GM12873 (cell line): ENCODE measurements at regions not wholly inside any gene's neighbourhood (a gene's known extent, or its start where the extent isn't known, plus 50 kb on each side); places are given as distances from the start of the nearest gene placed in this dataset.

Experiments
- TF ChIP-seq, protein P1 (sequence below): IDR thresholded peaks from 2 replicates; pipeline ENCODE4 v1.5.1; 2012; ENCODE audit warnings: low read depth, mild to moderate bottlenecking, moderate library complexity, low read length, control low read depth; ENCODE audit not compliant: insufficient read depth; ENCODE audit errors: missing control alignments

DNA sequence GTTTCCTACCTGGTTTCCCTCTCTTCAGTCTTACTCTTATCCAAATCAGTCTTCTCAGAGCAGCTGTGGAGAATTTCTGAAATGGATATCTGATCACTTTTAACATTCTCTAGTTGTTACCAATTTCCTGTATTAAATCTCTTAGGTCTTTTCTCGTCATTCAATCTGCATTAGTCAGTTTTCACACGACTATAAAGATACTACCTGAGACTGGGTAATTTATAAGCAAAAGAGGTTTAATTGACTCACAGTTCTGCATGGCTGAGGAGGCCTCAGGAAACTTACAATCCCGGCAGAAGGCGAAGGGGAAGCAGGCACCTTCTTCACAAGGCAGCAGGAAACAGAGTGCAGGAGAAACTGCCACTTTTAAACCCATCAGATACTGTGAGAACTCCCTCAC is 444.8 kb downstream of the GATA3 start:
- TF ChIP-seq, protein P1, sequence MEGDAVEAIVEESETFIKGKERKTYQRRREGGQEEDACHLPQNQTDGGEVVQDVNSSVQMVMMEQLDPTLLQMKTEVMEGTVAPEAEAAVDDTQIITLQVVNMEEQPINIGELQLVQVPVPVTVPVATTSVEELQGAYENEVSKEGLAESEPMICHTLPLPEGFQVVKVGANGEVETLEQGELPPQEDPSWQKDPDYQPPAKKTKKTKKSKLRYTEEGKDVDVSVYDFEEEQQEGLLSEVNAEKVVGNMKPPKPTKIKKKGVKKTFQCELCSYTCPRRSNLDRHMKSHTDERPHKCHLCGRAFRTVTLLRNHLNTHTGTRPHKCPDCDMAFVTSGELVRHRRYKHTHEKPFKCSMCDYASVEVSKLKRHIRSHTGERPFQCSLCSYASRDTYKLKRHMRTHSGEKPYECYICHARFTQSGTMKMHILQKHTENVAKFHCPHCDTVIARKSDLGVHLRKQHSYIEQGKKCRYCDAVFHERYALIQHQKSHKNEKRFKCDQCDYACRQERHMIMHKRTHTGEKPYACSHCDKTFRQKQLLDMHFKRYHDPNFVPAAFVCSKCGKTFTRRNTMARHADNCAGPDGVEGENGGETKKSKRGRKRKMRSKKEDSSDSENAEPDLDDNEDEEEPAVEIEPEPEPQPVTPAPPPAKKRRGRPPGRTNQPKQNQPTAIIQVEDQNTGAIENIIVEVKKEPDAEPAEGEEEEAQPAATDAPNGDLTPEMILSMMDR: no peak

DNA sequence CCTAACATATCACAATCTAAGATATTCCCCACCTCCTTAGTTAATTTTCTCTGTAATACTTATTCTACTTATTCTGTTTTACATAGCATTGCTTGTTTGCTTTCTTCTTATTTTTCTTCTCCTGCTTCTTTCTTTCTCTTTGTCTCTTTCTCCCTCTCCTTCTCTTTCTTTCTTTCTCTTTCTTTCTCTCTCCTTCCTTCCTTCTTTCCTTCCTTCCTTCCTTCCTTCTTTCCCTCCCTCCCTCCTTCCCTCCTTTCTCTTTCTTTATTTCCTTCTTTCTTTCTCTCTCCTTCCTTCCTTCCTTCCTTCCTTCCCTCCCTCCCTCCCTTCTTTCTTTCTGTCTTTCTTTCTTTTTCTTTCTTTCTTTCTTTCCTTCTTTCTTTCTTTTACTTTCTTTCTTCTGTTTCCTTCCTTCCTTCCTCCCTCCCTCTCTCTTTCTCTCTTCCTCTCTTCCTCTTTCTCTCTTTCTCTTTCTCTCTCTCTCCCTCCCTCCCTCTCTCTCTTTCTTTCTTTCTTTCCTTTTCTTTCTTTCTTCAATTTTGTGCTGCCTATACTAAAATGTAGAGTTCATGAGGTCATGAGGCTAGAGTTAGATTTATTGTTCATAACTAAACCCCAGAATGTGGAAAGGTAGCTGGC is 445.4 kb downstream of the GATA3 start:
- TF ChIP-seq, protein P1: no peak

DNA sequence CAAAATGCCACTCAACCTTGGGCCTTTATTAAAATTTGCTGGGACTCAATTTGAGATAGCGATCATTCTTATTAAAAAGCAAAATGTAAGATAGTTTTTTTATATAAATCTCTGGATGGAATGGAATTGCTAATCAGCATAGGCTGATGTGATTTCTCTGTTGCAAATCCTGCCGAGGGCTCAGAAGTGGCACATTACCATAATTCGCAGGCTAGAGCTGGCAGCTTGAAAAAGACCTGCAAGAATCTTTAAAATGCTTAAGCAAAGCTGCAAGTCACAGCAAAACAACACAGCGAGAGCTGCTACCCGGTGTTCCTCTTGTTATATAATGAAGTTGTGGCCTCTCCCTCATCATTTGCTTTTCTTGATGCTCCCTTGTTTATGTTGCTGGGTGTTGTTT is 448.1 kb downstream of the GATA3 start:
- TF ChIP-seq, protein P1: no peak

DNA sequence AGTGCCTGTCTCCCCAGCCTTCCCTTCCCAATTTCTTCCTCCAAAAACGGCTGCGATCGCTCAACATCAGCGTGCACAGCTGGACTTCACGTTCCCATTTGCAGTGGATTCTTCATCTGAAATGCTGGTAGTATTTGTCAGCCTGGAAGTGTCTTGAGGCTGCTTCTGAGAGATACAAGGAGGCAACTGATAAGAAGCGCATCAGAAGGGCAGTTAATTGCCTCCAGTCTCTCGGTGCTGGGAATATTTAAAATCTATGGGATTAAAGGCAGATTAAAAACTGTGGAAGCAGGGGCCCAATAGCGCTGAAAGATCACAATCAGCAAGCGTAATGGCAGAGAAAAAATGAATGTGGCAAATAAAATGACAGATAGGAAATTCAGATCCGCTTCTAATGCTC is 450.0 kb downstream of the GATA3 start:
- TF ChIP-seq, protein P1: no peak

DNA sequence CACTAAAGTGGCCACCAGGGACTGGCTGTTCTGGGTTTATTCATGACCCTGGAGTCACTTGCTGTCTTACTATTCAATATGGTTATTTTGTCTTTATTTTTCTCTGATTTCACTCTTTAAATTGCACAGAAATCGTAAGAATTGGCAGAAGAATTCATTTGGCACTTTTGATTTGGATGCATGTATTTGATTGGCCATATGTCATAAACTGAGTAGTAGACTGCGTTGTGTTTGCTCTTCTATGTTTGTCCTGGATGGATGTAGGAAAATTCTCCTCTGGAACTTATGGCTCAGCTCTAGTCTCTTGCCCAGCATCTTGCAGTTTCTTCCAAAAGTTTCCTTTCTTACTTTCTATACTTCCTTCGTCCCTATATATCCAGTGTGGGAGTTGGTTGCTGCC is 452.7 kb downstream of the GATA3 start:
- TF ChIP-seq, protein P1: no peak

DNA sequence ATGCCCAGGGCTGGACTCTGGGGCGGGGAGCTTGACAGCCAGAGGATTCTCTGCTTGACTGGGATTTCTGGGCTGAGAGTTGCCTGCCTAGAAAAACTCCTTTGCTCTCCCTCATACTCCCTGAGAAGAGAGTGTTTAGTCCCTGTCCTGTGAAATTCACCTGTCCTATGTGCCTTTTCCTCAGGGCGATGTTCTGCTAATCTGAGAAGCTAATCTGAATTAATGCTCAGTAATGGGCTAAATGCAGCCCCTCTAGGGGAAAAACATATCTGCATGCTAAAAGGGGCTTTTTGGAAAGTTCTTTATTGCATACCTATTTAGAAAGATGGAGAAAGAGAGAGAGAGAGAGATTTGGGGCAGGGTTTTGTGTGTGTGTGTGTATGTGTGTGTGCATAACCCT is 454.4 kb downstream of the GATA3 start:
- TF ChIP-seq, protein P1: no peak

DNA sequence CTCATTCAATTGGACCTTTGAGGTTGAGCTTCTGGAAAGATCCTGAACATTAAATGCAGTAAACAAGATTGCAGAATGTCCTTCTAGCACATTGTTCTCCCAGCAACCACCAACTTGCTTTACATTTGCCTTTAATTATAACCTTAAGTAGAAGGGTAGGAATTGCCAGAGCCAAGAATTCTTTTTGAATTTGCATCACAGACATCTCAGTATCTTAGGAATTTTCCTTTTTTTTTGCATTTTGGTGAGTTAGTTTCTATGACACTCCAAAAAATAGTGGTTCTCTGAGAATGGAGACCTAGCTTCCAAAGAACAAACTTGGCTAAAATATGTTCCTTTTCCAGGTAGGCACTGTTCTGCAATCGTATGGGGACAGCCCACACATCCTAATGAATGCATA is 456.0 kb downstream of the GATA3 start:
- TF ChIP-seq, protein P1: no peak
